ENCODE measurements at regions not wholly inside any gene's neighbourhood (a gene's known extent, or its start where the extent isn't known, plus 50 kb on each side); places are given as distances from the start of the nearest gene placed in this dataset.

DNA sequence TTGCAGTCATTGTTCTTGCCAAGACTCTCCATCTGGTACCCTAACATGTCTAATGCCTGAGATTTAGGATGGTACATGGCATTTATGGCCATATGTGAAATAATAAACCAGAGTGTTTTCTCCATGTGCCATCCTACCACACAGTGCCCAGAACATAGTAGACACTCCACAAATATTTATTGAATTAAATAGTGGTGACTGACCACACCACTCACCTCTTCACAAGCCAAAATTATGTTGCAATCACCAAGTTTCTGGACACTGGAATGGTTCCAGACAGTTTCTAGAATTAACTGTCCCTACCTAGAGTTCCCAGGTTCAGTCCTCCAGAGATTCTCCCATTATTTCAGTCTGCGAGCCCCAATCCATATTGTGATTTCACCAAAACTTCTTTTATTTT is 427.3 kb downstream of the KIF16B start:
- no peaks in the 10 kb centered on the region for H3K9me3 ChIP-seq
- ATAC-seq = no peak
- DNase-seq = no peak
- no peaks in the 10 kb centered on the region for H3K4me1 ChIP-seq (ENCODE audit: low read depth)
- H3K36me3 ChIP-seq (ENCODE audit: low read depth) = no peaks in the 10 kb centered on the region
- TF ChIP-seq, protein P1, sequence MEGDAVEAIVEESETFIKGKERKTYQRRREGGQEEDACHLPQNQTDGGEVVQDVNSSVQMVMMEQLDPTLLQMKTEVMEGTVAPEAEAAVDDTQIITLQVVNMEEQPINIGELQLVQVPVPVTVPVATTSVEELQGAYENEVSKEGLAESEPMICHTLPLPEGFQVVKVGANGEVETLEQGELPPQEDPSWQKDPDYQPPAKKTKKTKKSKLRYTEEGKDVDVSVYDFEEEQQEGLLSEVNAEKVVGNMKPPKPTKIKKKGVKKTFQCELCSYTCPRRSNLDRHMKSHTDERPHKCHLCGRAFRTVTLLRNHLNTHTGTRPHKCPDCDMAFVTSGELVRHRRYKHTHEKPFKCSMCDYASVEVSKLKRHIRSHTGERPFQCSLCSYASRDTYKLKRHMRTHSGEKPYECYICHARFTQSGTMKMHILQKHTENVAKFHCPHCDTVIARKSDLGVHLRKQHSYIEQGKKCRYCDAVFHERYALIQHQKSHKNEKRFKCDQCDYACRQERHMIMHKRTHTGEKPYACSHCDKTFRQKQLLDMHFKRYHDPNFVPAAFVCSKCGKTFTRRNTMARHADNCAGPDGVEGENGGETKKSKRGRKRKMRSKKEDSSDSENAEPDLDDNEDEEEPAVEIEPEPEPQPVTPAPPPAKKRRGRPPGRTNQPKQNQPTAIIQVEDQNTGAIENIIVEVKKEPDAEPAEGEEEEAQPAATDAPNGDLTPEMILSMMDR (IDR thresholded peaks at IDR 0.05) = no peak
- no peak overlapping the region for H3K4me3 ChIP-seq
- intact Hi-C loops (cut with DNase I, micrococcal nuclease) = no loop called here

DNA sequence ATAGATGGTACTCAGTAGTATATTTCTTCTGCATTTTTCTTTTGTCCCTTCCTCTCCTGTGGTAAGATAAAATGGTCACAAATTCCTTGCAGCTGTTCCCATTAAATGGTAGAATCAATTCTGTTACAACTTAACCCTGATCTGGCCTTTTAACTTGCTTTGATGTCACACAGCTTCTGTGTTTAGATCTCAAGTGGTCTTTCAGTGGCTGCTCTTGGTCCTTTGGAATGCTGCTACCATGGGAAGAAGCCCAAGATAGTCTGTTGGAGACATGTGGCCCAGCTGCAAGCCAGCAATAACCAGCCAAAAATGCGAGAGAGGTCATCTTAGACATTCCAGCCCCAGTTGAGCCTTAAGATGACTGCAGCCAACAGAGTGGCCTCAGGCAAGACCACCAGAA is 429.7 kb downstream of the KIF16B start:
- TF ChIP-seq, protein P1 (IDR thresholded peaks at IDR 0.05) = no peak
- intact Hi-C loops (cut with DNase I, micrococcal nuclease) = no loop called here
- H3K4me3 ChIP-seq = no peak overlapping the region
- H3K9me3 ChIP-seq = no peaks in the 10 kb centered on the region
- no peaks in the 10 kb centered on the region for H3K4me1 ChIP-seq (ENCODE audit: low read depth)
- DNase-seq (no peak), ATAC-seq (no peak)
- no peaks in the 10 kb centered on the region for H3K36me3 ChIP-seq (ENCODE audit: low read depth)

DNA sequence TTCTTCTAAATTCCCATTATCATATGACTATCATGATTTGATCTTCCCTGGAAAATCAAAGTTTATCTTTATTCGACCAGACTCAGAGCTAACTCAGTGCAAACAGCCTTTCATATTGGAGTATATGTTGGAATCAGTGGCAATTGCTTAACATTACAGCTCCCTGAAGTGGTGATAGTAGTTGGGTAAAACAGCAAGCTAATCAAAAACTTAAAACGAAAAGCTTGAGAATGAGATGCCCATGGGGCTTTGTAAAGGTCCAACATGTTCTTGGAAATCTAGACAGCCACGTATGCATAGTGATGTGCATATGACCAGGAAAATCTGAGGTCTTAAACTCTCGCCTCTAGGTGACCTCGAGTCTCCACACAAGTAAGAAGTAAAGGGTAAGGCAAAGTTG is 437.6 kb downstream of the KIF16B start:
- Histone ChIP-seq H3K4me3 (no peak overlapping the region), H3K36me3 (ENCODE audit: low read depth) (no peaks in the 10 kb centered on the region), H3K4me1 (ENCODE audit: low read depth) (no peaks in the 10 kb centered on the region), H3K9me3 (no peaks in the 10 kb centered on the region)
- ATAC-seq (no peak), DNase-seq (no peak)
- intact Hi-C loops (cut with DNase I, micrococcal nuclease) = no loop called here
- TF ChIP-seq, protein P1 (IDR thresholded peaks at IDR 0.05) = no peak

DNA sequence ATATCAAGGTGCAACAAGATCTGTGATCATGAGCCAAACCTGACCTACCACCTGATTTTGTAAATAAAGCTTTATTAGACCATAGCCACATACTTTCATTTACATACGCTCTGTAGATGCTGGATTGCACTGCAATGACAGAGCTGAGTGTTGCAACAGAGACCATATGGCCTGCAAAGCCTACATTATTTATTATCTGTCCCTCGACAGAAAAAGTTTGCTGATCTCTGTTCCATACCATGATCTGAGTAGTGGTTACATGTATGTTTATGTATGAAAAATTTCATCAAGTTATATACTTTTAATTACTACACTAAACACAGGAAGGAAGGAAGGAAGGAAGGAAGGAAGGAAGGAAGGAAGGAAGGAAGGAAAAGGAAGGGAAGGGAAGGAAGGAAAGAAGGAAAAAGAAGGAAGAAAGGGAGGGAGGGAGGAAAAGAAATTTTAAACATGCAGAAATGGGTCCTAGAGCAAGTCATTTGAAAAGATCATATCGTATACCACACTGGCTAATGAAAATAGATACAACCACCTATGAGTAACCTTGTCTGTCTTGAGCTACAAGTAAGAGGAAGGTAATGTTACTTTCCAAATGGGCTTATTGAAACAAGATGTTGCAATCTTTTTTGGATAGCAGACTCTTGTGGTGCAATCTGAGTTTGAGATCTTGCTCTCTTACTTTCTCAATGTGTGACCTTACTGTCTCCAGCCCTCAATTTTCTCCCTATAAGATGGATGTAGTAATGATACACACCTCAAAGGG is 441.0 kb downstream of the KIF16B start:
- no peak for ATAC-seq
- Histone ChIP-seq H3K4me3 (no peak overlapping the region), H3K4me1 (ENCODE audit: low read depth) (no peaks in the 10 kb centered on the region), H3K9me3 (no peaks in the 10 kb centered on the region), H3K36me3 (ENCODE audit: low read depth) (no peaks in the 10 kb centered on the region)
- TF ChIP-seq, protein P1 (IDR thresholded peaks at IDR 0.05) = no peak
- DNase-seq = no peak
- intact Hi-C loops (cut with DNase I, micrococcal nuclease) = no loop called here

DNA sequence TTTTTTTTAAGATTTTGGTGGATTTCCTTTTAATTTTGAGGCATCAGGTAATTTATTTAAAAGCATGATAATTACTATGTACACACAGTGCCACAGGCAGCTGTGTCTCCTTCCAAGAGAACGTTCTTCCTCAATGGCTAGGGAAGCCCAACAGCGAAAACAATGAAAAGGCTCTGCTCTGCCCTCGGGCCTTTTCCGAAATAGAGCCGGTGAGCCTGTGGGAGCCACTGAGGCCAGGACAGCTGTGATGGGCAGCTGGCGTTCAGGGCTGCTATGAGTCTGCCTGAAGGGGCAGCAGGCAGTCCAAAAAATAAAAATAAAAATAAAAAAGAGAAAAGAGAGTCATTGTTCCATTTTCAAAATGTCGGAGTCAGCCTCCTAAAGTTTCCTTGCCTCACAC is 443.8 kb downstream of the KIF16B start:
- intact Hi-C loops (cut with DNase I, micrococcal nuclease) = no loop called here

More for the DNA sequence above, 443.8 kb downstream of the KIF16B start:
- TF ChIP-seq, protein P1 (IDR thresholded peaks at IDR 0.05) = no peak
- DNase-seq (no peak), ATAC-seq (no peak)
- H3K4me3 ChIP-seq = no peak overlapping the region
- no peaks in the 10 kb centered on the region for H3K4me1 ChIP-seq (ENCODE audit: low read depth)
- H3K9me3 ChIP-seq = no peaks in the 10 kb centered on the region
- no peaks in the 10 kb centered on the region for H3K36me3 ChIP-seq (ENCODE audit: low read depth)

Data from mucosa of descending colon (tissue), 3 donors.